Keratinocyte (primary cell): ENCODE measurements at regions not wholly inside any gene's neighbourhood (a gene's known extent, or its start where the extent isn't known, plus 50 kb on each side); places are given as distances from the start of the nearest gene placed in this dataset.

Source experiments
- DNase-seq: peaks from one replicate; pipeline ENCODE4 v3.0.0-alpha.2; 2011; ENCODE audit warnings: low read depth, missing footprints, low spot score
- FAIRE-seq: peaks from 2 replicates; lab custom pipeline; 2011; peaks lifted over from hg19 to GRCh38; lab: Jason Lieb, UNC
- H2AFZ ChIP-seq: 2 replicates; pipeline ENCODE4 v1.6.0; 2012; ENCODE audit warnings: low read length, control low read depth, inconsistent platforms; ENCODE audit not compliant: control insufficient read depth
- H3K27ac ChIP-seq: 2 replicates; pipeline ENCODE4 v1.5.1; 2011; ENCODE audit warnings: low read length; ENCODE audit not compliant: control insufficient read depth, insufficient read depth
- H3K27me3 ChIP-seq: 3 replicates; pipeline ENCODE4 v1.6.0; 2011; ENCODE audit warnings: low read length; ENCODE audit not compliant: control insufficient read depth, insufficient read depth; ENCODE audit errors: extremely low read depth
- H3K36me3 ChIP-seq, 2 experiments: 2 replicates in 1 of 2; 3 replicates in 1 of 2; pipeline ENCODE4 v1.5.1; 2011; ENCODE audit warnings: low read length in 2 of 2, mild to moderate bottlenecking in 1 of 2; ENCODE audit not compliant: control insufficient read depth in 2 of 2, insufficient read depth in 2 of 2; ENCODE audit errors: extremely low read depth in 1 of 2
- H3K4me1 ChIP-seq: 3 replicates; pipeline ENCODE4 v1.5.1; 2011; ENCODE audit warnings: low read length; ENCODE audit not compliant: control insufficient read depth, insufficient read depth; ENCODE audit errors: extremely low read depth
- H3K4me2 ChIP-seq: 3 replicates; pipeline ENCODE4 v1.6.0; 2011; ENCODE audit warnings: low read depth, low read length; ENCODE audit not compliant: control insufficient read depth, insufficient read depth; ENCODE audit errors: extremely low read depth
- H3K4me3 ChIP-seq, 3 experiments: fragments of 200-600 bp in 1 of 3; sonication (generic) in 1 of 3; 2 replicates in 2 of 3; 3 replicates in 1 of 3; pipeline ENCODE4 v1.5.1; 2011 to 2016; ENCODE audit warnings: low read length in 3 of 3, mild to moderate bottlenecking in 3 of 3, control low read depth in 2 of 3, inconsistent platforms in 1 of 3, low read depth in 1 of 3, mixed read lengths in 1 of 3, mixed run types in 1 of 3, moderate library complexity in 1 of 3; ENCODE audit not compliant: control insufficient read depth in 2 of 3, insufficient read depth in 2 of 3; ENCODE audit errors: extremely low read depth in 1 of 3
- H3K79me2 ChIP-seq: 2 replicates; pipeline ENCODE4 v1.6.0; 2012; ENCODE audit warnings: low read length; ENCODE audit not compliant: control insufficient read depth, insufficient read depth
- H3K9ac ChIP-seq: 3 replicates; pipeline ENCODE4 v1.6.0; 2011; ENCODE audit warnings: low read length; ENCODE audit not compliant: control insufficient read depth, insufficient read depth; ENCODE audit errors: extremely low read depth
- H3K9me1 ChIP-seq: 3 replicates; pipeline ENCODE4 v1.6.0; 2011; ENCODE audit warnings: low read length; ENCODE audit not compliant: control insufficient read depth, insufficient read depth; ENCODE audit errors: extremely low read depth
- H3K9me3 ChIP-seq: 2 replicates; pipeline ENCODE4 v1.5.1; 2012; ENCODE audit warnings: low read depth, low read length; ENCODE audit not compliant: control insufficient read depth
- H4K20me1 ChIP-seq: 3 replicates; pipeline ENCODE4 v1.6.0; 2011; ENCODE audit warnings: low read length; ENCODE audit not compliant: control insufficient read depth, insufficient read depth; ENCODE audit errors: extremely low read depth
- CTCF ChIP-seq, 3 experiments: IDR thresholded peaks in 1 of 3; conservative IDR thresholded peaks in 1 of 3; optimal IDR thresholded peaks in 1 of 3; 2 replicates in 2 of 3; 3 replicates in 1 of 3; pipeline versions ENCODE3 to v1.5.1; 2011; ENCODE audit warnings: low read length in 3 of 3, mild to moderate bottlenecking in 3 of 3, moderate library complexity in 2 of 3, control low read depth in 1 of 3, inconsistent platforms in 1 of 3; ENCODE audit not compliant: insufficient read depth in 2 of 3; ENCODE audit errors: extremely low read depth in 1 of 3
- EZH2 ChIP-seq: IDR thresholded peaks from one replicate; pipeline ENCODE4 v1.6.1; 2012; ENCODE audit warnings: inconsistent platforms, mild to moderate bottlenecking, low read length, moderate library complexity
- dilution Hi-C: fragments of 300-500 bp; cut with MboI; formaldehyde crosslinking; loops from one replicate; pipeline ENCODE4 v1.7.0; 2020; ENCODE audit warnings: low sequenced_read_pairs; ENCODE audit not compliant: extremely low pct_ligation_motif_present

- Histone ChIP-seq H4K20me1 (no peaks in the 10 kb centered on the region), H3K27ac (no peak overlapping the region), H3K9me1 (no peaks in the 10 kb centered on the region), H3K9ac (no peak overlapping the region), H3K4me2 (no peak overlapping the region), H3K79me2 (no peaks in the 10 kb centered on the region), H3K4me3 (no peak overlapping the region), H3K9me3 (peaks cover 3% of the 10 kb centered on the region), H3K4me1 (no peaks in the 10 kb centered on the region), H3K36me3 (no peaks in the 10 kb centered on the region), H2AFZ (no peak overlapping the region), H3K27me3 (no peaks in the 10 kb centered on the region)
- dilution Hi-C loops = no loop called here
- DNase-seq = no peak
- FAIRE-seq = no peak
- TF ChIP-seq EZH2 (no peak), CTCF (optimal IDR thresholded peaks at IDR 0.05 in 1 of 3, IDR thresholded peaks at IDR 0.05 in 1 of 3, conservative IDR thresholded peaks at IDR 0.05 in 1 of 3; ENCODE audit: extremely low read depth in 1 of 3, insufficient read depth in 2 of 3, low read length in 3 of 3) (no peak)
Measured at GRCh38 chr12:125841332-125841731, 776.1 kb downstream of the AACS start.

GRCh38 chr12:125852116-125852515 is 786.9 kb downstream of the AACS start:
- TF ChIP-seq EZH2 (no peak), CTCF (optimal IDR thresholded peaks at IDR 0.05 in 1 of 3, IDR thresholded peaks at IDR 0.05 in 1 of 3, conservative IDR thresholded peaks at IDR 0.05 in 1 of 3; ENCODE audit: extremely low read depth in 1 of 3, insufficient read depth in 2 of 3, low read length in 3 of 3) (no peak)
- Histone ChIP-seq H3K4me1 (no peaks in the 10 kb centered on the region), H3K9me3 (no peaks in the 10 kb centered on the region), H2AFZ (no peak overlapping the region), H3K79me2 (no peaks in the 10 kb centered on the region), H4K20me1 (no peaks in the 10 kb centered on the region), H3K27ac (no peak overlapping the region), H3K4me2 (no peak overlapping the region), H3K4me3 (no peak overlapping the region), H3K9me1 (no peaks in the 10 kb centered on the region), H3K27me3 (no peaks in the 10 kb centered on the region), H3K36me3 (no peaks in the 10 kb centered on the region), H3K9ac (no peak overlapping the region)
- dilution Hi-C loops = no loop called here
- no peak for FAIRE-seq
- DNase-seq = no peak
